K562 (cell line): ENCODE measurements at regions not wholly inside any gene's neighbourhood (a gene's known extent, or its start where the extent isn't known, plus 50 kb on each side); places are given as distances from the start of the nearest gene placed in this dataset.
A peak's percentile ranks its signal among the peaks of the same experiment; 100 is the strongest.

Experiments used
- DACH1 ChIP-seq: fragments of 450-650 bp; IDR thresholded peaks from 2 replicates; pipeline ENCODE4 v1.6.1; 2018; ENCODE audit not compliant: partially characterized antibody
- ESRRB ChIP-seq: fragments of 250-450 bp; sonication (Bioruptor Pico); IDR thresholded peaks from 2 replicates; pipeline ENCODE4 v1.5.0; 2020; ENCODE audit warnings: mild to moderate bottlenecking, moderate library complexity, borderline replicate concordance
- GABPA ChIP-seq: fragments of 200-800 bp; sonication (Bioruptor generic); conservative IDR thresholded peaks from 2 replicates; pipeline ENCODE4 v1.6.1; 2016; ENCODE audit warnings: low read depth, missing genetic modification characterization, missing compliant biosample characterization
- GATAD2B ChIP-seq: fragments of 450-650 bp; IDR thresholded peaks from 2 replicates; pipeline ENCODE4 v1.6.1; 2017; ENCODE audit warnings: mild to moderate bottlenecking, borderline replicate concordance
- KAT7 ChIP-seq: sonication (generic); formaldehyde crosslinking; IDR thresholded peaks from 2 replicates; pipeline ENCODE4 v1.8.0; 2022; ENCODE audit warnings: missing genetic modification reagents, mild to moderate bottlenecking, borderline replicate concordance
- KHSRP ChIP-seq: fragments of 450-650 bp; IDR thresholded peaks from 2 replicates; pipeline ENCODE4 v1.6.1; 2017
- MAX ChIP-seq: sonication (generic); formaldehyde crosslinking; IDR thresholded peaks from 2 replicates; pipeline ENCODE4 v1.9.0; 2022; ENCODE audit warnings: mild to moderate bottlenecking, missing genetic modification reagents
- MCM5 ChIP-seq: fragments of 450-650 bp; IDR thresholded peaks from 2 replicates; pipeline ENCODE4 v1.6.1; 2016; ENCODE audit warnings: low read depth
- NCOA2 ChIP-seq, 2 experiments: fragments of 450-650 bp; IDR thresholded peaks; 2 replicates each; pipeline ENCODE4 v1.6.1; 2018; ENCODE audit warnings: mild to moderate bottlenecking in 2 of 2, moderate library complexity in 1 of 2; ENCODE audit not compliant: partially characterized antibody in 2 of 2
- NFIC ChIP-seq: fragments of 450-650 bp; IDR thresholded peaks from 2 replicates; pipeline ENCODE4 v1.6.1; 2017; ENCODE audit warnings: mild to moderate bottlenecking, inconsistent platforms
- NR3C1 ChIP-seq: sonication (generic); formaldehyde crosslinking; IDR thresholded peaks from 2 replicates; pipeline ENCODE4 v1.8.1; 2022; ENCODE audit warnings: missing genetic modification reagents
- SFPQ ChIP-seq: fragments of 200-400 bp; formaldehyde crosslinking; IDR thresholded peaks from 2 replicates; pipeline ENCODE4 v1.6.1; 2017; ENCODE audit warnings: mild to moderate bottlenecking, low read depth, low read length, moderate library complexity
- ZBTB8A ChIP-seq: fragments of 450-650 bp; IDR thresholded peaks from 2 replicates; pipeline ENCODE4 v1.6.1; 2018; ENCODE audit warnings: mild to moderate bottlenecking, moderate library complexity; ENCODE audit not compliant: partially characterized antibody
- ZFP91 ChIP-seq: sonication (generic); formaldehyde crosslinking; IDR thresholded peaks from 2 replicates; pipeline ENCODE4 v1.8.0; 2022; ENCODE audit warnings: mild to moderate bottlenecking, missing genetic modification reagents
- ZNF140 ChIP-seq: fragments of 250-450 bp; sonication (Bioruptor Pico); IDR thresholded peaks from 2 replicates; pipeline ENCODE4 v1.8.0; 2021; ENCODE audit warnings: moderate library complexity, mild to moderate bottlenecking, inconsistent platforms
- ZNF175 ChIP-seq: fragments of 200-800 bp; sonication (Bioruptor generic); IDR thresholded peaks from 2 replicates; pipeline ENCODE4 v1.6.1; 2016; ENCODE audit warnings: low read depth, mild to moderate bottlenecking, missing genetic modification characterization, missing compliant biosample characterization
- ZNF197 ChIP-seq: fragments of 200-800 bp; sonication (Bioruptor generic); IDR thresholded peaks from 2 replicates; pipeline ENCODE4 v1.6.1; 2016; ENCODE audit warnings: low read depth, missing genetic modification characterization, missing compliant biosample characterization
- ZNF217 ChIP-seq: sonication (generic); formaldehyde crosslinking; IDR thresholded peaks from 2 replicates; pipeline ENCODE4 v1.8.0; 2022; ENCODE audit warnings: mild to moderate bottlenecking, missing genetic modification reagents
- ZNF263 ChIP-seq: sonication (generic); formaldehyde crosslinking; IDR thresholded peaks from 2 replicates; pipeline ENCODE4 v1.8.0; 2022; ENCODE audit warnings: mild to moderate bottlenecking, missing genetic modification reagents, borderline replicate concordance
- ZNF449 ChIP-seq: fragments of 250-450 bp; sonication (Bioruptor Pico); IDR thresholded peaks from 2 replicates; pipeline ENCODE4 v1.8.0; 2022; ENCODE audit warnings: moderate library complexity, mild to moderate bottlenecking, inconsistent platforms
- TF ChIP-seq, protein P1 (sequence below): fragments of 450-650 bp; IDR thresholded peaks from one replicate; pipeline ENCODE4 v1.6.1; 2018; ENCODE audit warnings: mild to moderate bottlenecking, moderate library complexity; ENCODE audit not compliant: partially characterized antibody

DNA sequence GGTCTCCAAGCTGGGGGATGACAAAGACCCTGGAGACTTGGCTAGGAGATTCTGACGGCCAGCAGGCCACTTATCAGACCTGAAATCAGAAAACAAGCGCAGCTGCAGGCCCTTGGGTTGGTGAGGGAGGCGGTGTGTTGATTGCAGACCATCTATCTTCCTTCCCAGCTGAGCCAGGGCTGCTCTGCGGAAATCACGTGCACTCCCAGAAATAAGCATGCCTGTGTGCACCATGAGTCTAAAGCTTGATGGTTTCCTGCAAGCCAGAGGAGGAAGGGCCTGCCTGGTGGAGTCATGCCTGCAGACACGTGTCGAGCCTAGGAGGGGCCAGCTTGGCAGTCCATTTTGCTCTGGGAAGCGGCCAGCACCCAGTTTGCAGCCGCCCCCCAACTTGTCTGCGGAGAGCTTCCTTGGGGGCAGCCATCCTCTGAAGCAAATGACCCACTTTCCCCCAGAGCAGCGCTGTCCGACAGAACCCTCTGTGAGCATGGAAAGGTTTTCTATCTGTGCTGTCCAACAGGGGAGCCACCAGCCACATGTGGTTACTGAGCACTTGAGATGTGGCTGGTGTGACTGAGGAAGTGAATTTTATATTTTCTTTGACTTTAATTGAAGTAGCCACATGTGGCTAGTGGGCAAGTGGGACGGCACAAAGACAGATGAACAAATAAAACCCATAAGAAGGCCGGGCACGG is 175.7 kb upstream of the BCOR start (continued):
- TF ChIP-seq, protein P1, sequence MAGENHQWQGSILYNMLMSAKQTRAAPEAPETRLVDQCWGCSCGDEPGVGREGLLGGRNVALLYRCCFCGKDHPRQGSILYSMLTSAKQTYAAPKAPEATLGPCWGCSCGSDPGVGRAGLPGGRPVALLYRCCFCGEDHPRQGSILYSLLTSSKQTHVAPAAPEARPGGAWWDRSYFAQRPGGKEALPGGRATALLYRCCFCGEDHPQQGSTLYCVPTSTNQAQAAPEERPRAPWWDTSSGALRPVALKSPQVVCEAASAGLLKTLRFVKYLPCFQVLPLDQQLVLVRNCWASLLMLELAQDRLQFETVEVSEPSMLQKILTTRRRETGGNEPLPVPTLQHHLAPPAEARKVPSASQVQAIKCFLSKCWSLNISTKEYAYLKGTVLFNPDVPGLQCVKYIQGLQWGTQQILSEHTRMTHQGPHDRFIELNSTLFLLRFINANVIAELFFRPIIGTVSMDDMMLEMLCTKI, result no peak
- TF ChIP-seq KAT7 (CRISPR knock-in tag) (no peak), GATAD2B (no peak), GABPA (peak; percentile 65), ESRRB (CRISPR knock-in tag) (no peak), ZNF217 (CRISPR knock-in tag) (no peak), MAX (peak; percentile 90), ZFP91 (no peak), MCM5 (no peak), DACH1 (peak; percentile 15), NFIC (peak; percentile 67), ZNF140 (CRISPR knock-in tag) (no peak), ZNF197 (CRISPR knock-in tag) (no peak), ZNF175 (CRISPR knock-in tag) (peak; percentile 68; the same call in 1 of the 2 replicates), ZBTB8A (no peak), KHSRP (no peak), NR3C1 (no peak), ZNF263 (CRISPR knock-in tag) (peak; percentile 47; the same call in 1 of the 2 replicates), ZNF449 (no peak), SFPQ (no peak), NCOA2 (IDR thresholded peaks at IDR 0.05; ENCODE audit: partially characterized antibody in 2 of 2) (no peak)
